ENCODE measurements at regions not wholly inside any gene's neighbourhood (a gene's known extent, or its start where the extent isn't known, plus 50 kb on each side); places are given as distances from the start of the nearest gene placed in this dataset.

- H3K4me1 ChIP-seq (ENCODE audit: control insufficient read depth in 2 of 2, insufficient read depth in 2 of 2, low read length in 2 of 2): no peaks in the 10 kb centered on the region
- no peaks in the 10 kb centered on the region for H3K9me3 ChIP-seq (ENCODE audit: control insufficient read depth in 2 of 2, low read length in 2 of 2)
- no peaks in the 10 kb centered on the region for H3K27me3 ChIP-seq (ENCODE audit: control insufficient read depth in 2 of 2, insufficient read depth in 2 of 2, low read length in 2 of 2)
- no peaks in the 10 kb centered on the region for H3K36me3 ChIP-seq (ENCODE audit: control insufficient read depth in 2 of 2, insufficient read depth in 2 of 2, low read length in 2 of 2)
- H3K27ac ChIP-seq (ENCODE audit: low read depth in 2 of 2, low read length in 2 of 2): no peak overlapping the region
- H3K4me3 ChIP-seq (ENCODE audit: low read length in 2 of 2): no peak overlapping the region
- no peak overlapping the region for H3K9ac ChIP-seq (ENCODE audit: low read depth in 1 of 2, low read length in 2 of 2)
These were observed 68.0 kb upstream of the INSIG1 start for GRCh38 chr7:155229548-155230168.

GRCh38 chr7:155230169-155230593 is 67.5 kb upstream of the INSIG1 start:
- H3K9ac ChIP-seq (ENCODE audit: low read depth in 1 of 2, low read length in 2 of 2): no peak overlapping the region
- no peaks in the 10 kb centered on the region for H3K36me3 ChIP-seq (ENCODE audit: control insufficient read depth in 2 of 2, insufficient read depth in 2 of 2, low read length in 2 of 2)
- H3K27ac ChIP-seq (ENCODE audit: low read depth in 2 of 2, low read length in 2 of 2): no peak overlapping the region
- no peak overlapping the region for H3K4me3 ChIP-seq (ENCODE audit: low read length in 2 of 2)
- H3K4me1 ChIP-seq (ENCODE audit: control insufficient read depth in 2 of 2, insufficient read depth in 2 of 2, low read length in 2 of 2): no peaks in the 10 kb centered on the region
- H3K27me3 ChIP-seq (ENCODE audit: control insufficient read depth in 2 of 2, insufficient read depth in 2 of 2, low read length in 2 of 2): no peaks in the 10 kb centered on the region
- no peaks in the 10 kb centered on the region for H3K9me3 ChIP-seq (ENCODE audit: control insufficient read depth in 2 of 2, low read length in 2 of 2)

GRCh38 chr7:155231241-155231800 is 66.4 kb upstream of the INSIG1 start:
- H3K27ac ChIP-seq (ENCODE audit: low read depth in 2 of 2, low read length in 2 of 2): no peak overlapping the region
- no peak overlapping the region for H3K4me3 ChIP-seq (ENCODE audit: low read length in 2 of 2)
- H3K27me3 ChIP-seq (ENCODE audit: control insufficient read depth in 2 of 2, insufficient read depth in 2 of 2, low read length in 2 of 2): no peaks in the 10 kb centered on the region
- H3K9ac ChIP-seq (ENCODE audit: low read depth in 1 of 2, low read length in 2 of 2): no peak overlapping the region
- H3K36me3 ChIP-seq (ENCODE audit: control insufficient read depth in 2 of 2, insufficient read depth in 2 of 2, low read length in 2 of 2): no peaks in the 10 kb centered on the region
- no peaks in the 10 kb centered on the region for H3K4me1 ChIP-seq (ENCODE audit: control insufficient read depth in 2 of 2, insufficient read depth in 2 of 2, low read length in 2 of 2)
- H3K9me3 ChIP-seq (ENCODE audit: control insufficient read depth in 2 of 2, low read length in 2 of 2): no peaks in the 10 kb centered on the region

- Histone ChIP-seq H3K9me3 (ENCODE audit: control insufficient read depth in 2 of 2, low read length in 2 of 2) (no peaks in the 10 kb centered on the region), H3K27ac (ENCODE audit: low read depth in 2 of 2, low read length in 2 of 2) (no peak overlapping the region), H3K36me3 (ENCODE audit: control insufficient read depth in 2 of 2, insufficient read depth in 2 of 2, low read length in 2 of 2) (no peaks in the 10 kb centered on the region), H3K27me3 (ENCODE audit: control insufficient read depth in 2 of 2, insufficient read depth in 2 of 2, low read length in 2 of 2) (no peaks in the 10 kb centered on the region), H3K9ac (ENCODE audit: low read depth in 1 of 2, low read length in 2 of 2) (no peak overlapping the region), H3K4me1 (ENCODE audit: control insufficient read depth in 2 of 2, insufficient read depth in 2 of 2, low read length in 2 of 2) (no peaks in the 10 kb centered on the region), H3K4me3 (ENCODE audit: low read length in 2 of 2) (no peak overlapping the region)
These were observed 65.7 kb upstream of the INSIG1 start for GRCh38 chr7:155231941-155232340.

GRCh38 chr7:155232911-155233310 is 64.8 kb upstream of the INSIG1 start:
- Histone ChIP-seq H3K4me3 (ENCODE audit: low read length in 2 of 2) (no peak overlapping the region), H3K27ac (ENCODE audit: low read depth in 2 of 2, low read length in 2 of 2) (no peak overlapping the region), H3K9me3 (ENCODE audit: control insufficient read depth in 2 of 2, low read length in 2 of 2) (no peaks in the 10 kb centered on the region), H3K36me3 (ENCODE audit: control insufficient read depth in 2 of 2, insufficient read depth in 2 of 2, low read length in 2 of 2) (no peaks in the 10 kb centered on the region), H3K4me1 (ENCODE audit: control insufficient read depth in 2 of 2, insufficient read depth in 2 of 2, low read length in 2 of 2) (no peaks in the 10 kb centered on the region), H3K9ac (ENCODE audit: low read depth in 1 of 2, low read length in 2 of 2) (no peak overlapping the region), H3K27me3 (ENCODE audit: control insufficient read depth in 2 of 2, insufficient read depth in 2 of 2, low read length in 2 of 2) (no peaks in the 10 kb centered on the region)

GRCh38 chr7:155233311-155234157 is 64.1 kb upstream of the INSIG1 start:
- H3K36me3 ChIP-seq (ENCODE audit: control insufficient read depth in 2 of 2, insufficient read depth in 2 of 2, low read length in 2 of 2): no peaks in the 10 kb centered on the region
- no peak overlapping the region for H3K27ac ChIP-seq (ENCODE audit: low read depth in 2 of 2, low read length in 2 of 2)
- H3K4me1 ChIP-seq (ENCODE audit: control insufficient read depth in 2 of 2, insufficient read depth in 2 of 2, low read length in 2 of 2): no peaks in the 10 kb centered on the region
- H3K9ac ChIP-seq (ENCODE audit: low read depth in 1 of 2, low read length in 2 of 2): no peak overlapping the region
- H3K4me3 ChIP-seq (ENCODE audit: low read length in 2 of 2): no peak overlapping the region
- H3K9me3 ChIP-seq (ENCODE audit: control insufficient read depth in 2 of 2, low read length in 2 of 2): no peaks in the 10 kb centered on the region
- H3K27me3 ChIP-seq (ENCODE audit: control insufficient read depth in 2 of 2, insufficient read depth in 2 of 2, low read length in 2 of 2): no peaks in the 10 kb centered on the region

GRCh38 chr7:155234158-155234492 is 63.6 kb upstream of the INSIG1 start:
- H3K4me3 ChIP-seq (ENCODE audit: low read length in 2 of 2): no peak overlapping the region
- H3K9me3 ChIP-seq (ENCODE audit: control insufficient read depth in 2 of 2, low read length in 2 of 2): no peaks in the 10 kb centered on the region
- H3K36me3 ChIP-seq (ENCODE audit: control insufficient read depth in 2 of 2, insufficient read depth in 2 of 2, low read length in 2 of 2): no peaks in the 10 kb centered on the region
- no peak overlapping the region for H3K9ac ChIP-seq (ENCODE audit: low read depth in 1 of 2, low read length in 2 of 2)
- H3K27ac ChIP-seq (ENCODE audit: low read depth in 2 of 2, low read length in 2 of 2): no peak overlapping the region
- H3K4me1 ChIP-seq (ENCODE audit: control insufficient read depth in 2 of 2, insufficient read depth in 2 of 2, low read length in 2 of 2): no peaks in the 10 kb centered on the region
- no peaks in the 10 kb centered on the region for H3K27me3 ChIP-seq (ENCODE audit: control insufficient read depth in 2 of 2, insufficient read depth in 2 of 2, low read length in 2 of 2)

GRCh38 chr7:155234950-155235789 is 62.5 kb upstream of the INSIG1 start:
- Histone ChIP-seq H3K4me3 (ENCODE audit: low read length in 2 of 2) (no peak overlapping the region), H3K9ac (ENCODE audit: low read depth in 1 of 2, low read length in 2 of 2) (no peak overlapping the region), H3K9me3 (ENCODE audit: control insufficient read depth in 2 of 2, low read length in 2 of 2) (no peaks in the 10 kb centered on the region), H3K4me1 (ENCODE audit: control insufficient read depth in 2 of 2, insufficient read depth in 2 of 2, low read length in 2 of 2) (no peaks in the 10 kb centered on the region), H3K27ac (ENCODE audit: low read depth in 2 of 2, low read length in 2 of 2) (no peak overlapping the region), H3K27me3 (ENCODE audit: control insufficient read depth in 2 of 2, insufficient read depth in 2 of 2, low read length in 2 of 2) (no peaks in the 10 kb centered on the region), H3K36me3 (ENCODE audit: control insufficient read depth in 2 of 2, insufficient read depth in 2 of 2, low read length in 2 of 2) (no peaks in the 10 kb centered on the region)

GRCh38 chr7:155236386-155236785 is 61.3 kb upstream of the INSIG1 start:
- Histone ChIP-seq H3K4me1 (ENCODE audit: control insufficient read depth in 2 of 2, insufficient read depth in 2 of 2, low read length in 2 of 2) (no peaks in the 10 kb centered on the region), H3K9me3 (ENCODE audit: control insufficient read depth in 2 of 2, low read length in 2 of 2) (no peaks in the 10 kb centered on the region), H3K27ac (ENCODE audit: low read depth in 2 of 2, low read length in 2 of 2) (no peak overlapping the region), H3K36me3 (ENCODE audit: control insufficient read depth in 2 of 2, insufficient read depth in 2 of 2, low read length in 2 of 2) (no peaks in the 10 kb centered on the region), H3K27me3 (ENCODE audit: control insufficient read depth in 2 of 2, insufficient read depth in 2 of 2, low read length in 2 of 2) (no peaks in the 10 kb centered on the region), H3K9ac (ENCODE audit: low read depth in 1 of 2, low read length in 2 of 2) (no peak overlapping the region), H3K4me3 (ENCODE audit: low read length in 2 of 2) (no peak overlapping the region)

GRCh38 chr7:155237297-155237696 is 60.4 kb upstream of the INSIG1 start:
- H3K9me3 ChIP-seq (ENCODE audit: control insufficient read depth in 2 of 2, low read length in 2 of 2): no peaks in the 10 kb centered on the region

More at GRCh38 chr7:155237297-155237696, 60.4 kb upstream of the INSIG1 start:
- Histone ChIP-seq H3K27ac (ENCODE audit: low read depth in 2 of 2, low read length in 2 of 2) (no peak overlapping the region), H3K9ac (ENCODE audit: low read depth in 1 of 2, low read length in 2 of 2) (no peak overlapping the region), H3K4me3 (ENCODE audit: low read length in 2 of 2) (no peak overlapping the region), H3K4me1 (ENCODE audit: control insufficient read depth in 2 of 2, insufficient read depth in 2 of 2, low read length in 2 of 2) (no peaks in the 10 kb centered on the region), H3K36me3 (ENCODE audit: control insufficient read depth in 2 of 2, insufficient read depth in 2 of 2, low read length in 2 of 2) (no peaks in the 10 kb centered on the region), H3K27me3 (ENCODE audit: control insufficient read depth in 2 of 2, insufficient read depth in 2 of 2, low read length in 2 of 2) (no peaks in the 10 kb centered on the region)
